GM12878 (cell line): ENCODE measurements at regions not wholly inside any gene's neighbourhood (a gene's known extent, or its start where the extent isn't known, plus 50 kb on each side); places are given as distances from the start of the nearest gene placed in this dataset.

ENCODE experiments used
- ATAC-seq: fragments of 200-7000 bp; cut with Tn5 transposase; 3 replicates; pipeline ENCODE4 v1.9.1; 2020; ENCODE audit warnings: mild to moderate bottlenecking, moderate library complexity
- BruUV-seq: library from RNA; stranded (reverse); fragments of 400-500 nt; replicated peaks from 2 replicates; lab custom pipeline; 2021; lab: Mats Ljungman, UMichigan
- CTCF ChIA-PET: fragments of 300-600 bp; sonication (Branson Sonifier 250); formaldehyde crosslinking; extraction: SDS; loops from one replicate; lab custom pipeline; 2021; ENCODE audit warnings: inconsistent platforms; lab: Yijun Ruan, JAX
- POLR2A ChIA-PET: fragments of 350-600 bp; formaldehyde crosslinking; extraction: SDS; loops from one replicate; lab custom pipeline; 2021; ENCODE audit warnings: inconsistent platforms; lab: Charles Lee
- RAD21 ChIA-PET: fragments of 300-600 bp; sonication (Branson Sonifier 250); formaldehyde crosslinking; loops from one replicate; lab custom pipeline; 2023; ENCODE audit warnings: antibody characterized with exemption; ENCODE audit not compliant: unreplicated experiment; lab: Charles Lee
- SMC1A ChIA-PET: fragments of 300-600 bp; sonication (Branson Sonifier 250); formaldehyde crosslinking; loops from one replicate; lab custom pipeline; 2023; ENCODE audit not compliant: unreplicated experiment, uncharacterized antibody; lab: Charles Lee
- DNase-seq: peaks from one replicate; pipeline ENCODE4 v3.0.0-alpha.2; 2011; ENCODE audit warnings: low read depth, low spot score
- FAIRE-seq: peaks from 3 replicates; lab custom pipeline; 2011; peaks lifted over from hg19 to GRCh38; lab: Jason Lieb, UNC
- H2AFZ ChIP-seq: 2 replicates; pipeline ENCODE4 v1.6.0; 2011; ENCODE audit warnings: low read depth, low read length, control low read depth; ENCODE audit not compliant: control insufficient read depth
- H3K27ac ChIP-seq: 2 replicates; pipeline ENCODE4 v1.5.1; 2011; ENCODE audit warnings: control low read depth; ENCODE audit not compliant: control insufficient read depth, insufficient read depth
- H3K27me3 ChIP-seq, 2 experiments: replicated peaks in 1 of 2; 2 replicates each; pipeline versions ENCODE4 v1.6.0 to v1.6.1; 2011; ENCODE audit warnings: low read length in 1 of 2; ENCODE audit not compliant: control insufficient read depth in 2 of 2, insufficient read depth in 2 of 2
- H3K36me3 ChIP-seq, 2 experiments: 2 replicates each; pipeline ENCODE4 v1.5.1; 2011; ENCODE audit warnings: low read length in 1 of 2; ENCODE audit not compliant: control insufficient read depth in 2 of 2, insufficient read depth in 2 of 2
- H3K4me1 ChIP-seq: 2 replicates; pipeline ENCODE4 v1.6.1; 2011; ENCODE audit warnings: mild to moderate bottlenecking, low read length, moderate library complexity, mixed read lengths; ENCODE audit not compliant: control insufficient read depth, insufficient read depth
- H3K4me2 ChIP-seq: 2 replicates; pipeline ENCODE4 v1.6.0; 2011; ENCODE audit warnings: control low read depth; ENCODE audit not compliant: control insufficient read depth, insufficient read depth
- H3K4me3 ChIP-seq: fragments of 200-600 bp; sonication (generic); 2 replicates; pipeline ENCODE4 v1.5.1; 2016
- H3K79me2 ChIP-seq: 2 replicates; pipeline ENCODE4 v1.6.0; 2011; ENCODE audit warnings: low read length; ENCODE audit not compliant: control insufficient read depth, insufficient read depth
- H3K9ac ChIP-seq: 2 replicates; pipeline ENCODE4 v1.8.0; 2011; ENCODE audit warnings: low read length, control low read depth, mixed read lengths; ENCODE audit not compliant: control insufficient read depth, insufficient read depth
- H3K9me3 ChIP-seq: replicated peaks from 3 replicates; pipeline ENCODE4 v1.5.1; 2011; ENCODE audit warnings: mild to moderate bottlenecking, low read length; ENCODE audit not compliant: control insufficient read depth, insufficient read depth
- H4K20me1 ChIP-seq: 2 replicates; pipeline ENCODE4 v1.6.0; 2011; ENCODE audit not compliant: control insufficient read depth, insufficient read depth
- CBFB ChIP-seq: IDR thresholded peaks from 2 replicates; pipeline ENCODE4 v1.6.1; 2016; ENCODE audit warnings: antibody characterized with exemption, low read depth
- CHD2 ChIP-seq: IDR thresholded peaks from 2 replicates; pipeline ENCODE4 v1.6.1; 2011; ENCODE audit warnings: low read depth, low read length, improper control_type of control experiment, borderline replicate concordance
- CTCF ChIP-seq, 3 experiments: IDR thresholded peaks in 2 of 3; conservative IDR thresholded peaks in 1 of 3; 2 replicates each; pipeline ENCODE4 v1.5.1; 2011; ENCODE audit warnings: low read depth in 3 of 3, low read length in 3 of 3, mild to moderate bottlenecking in 3 of 3, control low read depth in 2 of 3, moderate library complexity in 2 of 3, inconsistent platforms in 1 of 3, mixed read lengths in 1 of 3; ENCODE audit not compliant: control insufficient read depth in 2 of 3, insufficient read depth in 1 of 3; ENCODE audit errors: extremely low read depth in 1 of 3
- GATAD2B ChIP-seq: fragments of 450-650 bp; conservative IDR thresholded peaks from 2 replicates; pipeline ENCODE4 v1.6.1; 2017; ENCODE audit warnings: low read depth, mild to moderate bottlenecking, moderate library complexity
- IRF4 ChIP-seq: IDR thresholded peaks from 2 replicates; pipeline ENCODE4 v1.6.1; 2011; ENCODE audit warnings: low read depth, low read length
- MYB ChIP-seq: fragments of 150-350 bp; IDR thresholded peaks from 2 replicates; pipeline ENCODE4 v1.6.1; 2014; ENCODE audit warnings: mild to moderate bottlenecking, low read depth, low read length, borderline replicate concordance
- NFIC ChIP-seq: IDR thresholded peaks from 2 replicates; pipeline ENCODE4 v1.6.1; 2012; ENCODE audit warnings: low read depth, mild to moderate bottlenecking, inconsistent platforms, low read length, moderate library complexity
- PAX8 ChIP-seq: fragments of 450-650 bp; IDR thresholded peaks from 2 replicates; pipeline ENCODE4 v1.6.1; 2017; ENCODE audit warnings: mild to moderate bottlenecking, moderate library complexity
- POU2F2 ChIP-seq: IDR thresholded peaks from 3 replicates; pipeline ENCODE4 v1.6.1; 2011; ENCODE audit warnings: low read depth, mild to moderate bottlenecking, low read length, borderline replicate concordance
- RELA ChIP-seq: fragments of 450-650 bp; IDR thresholded peaks from 2 replicates; pipeline ENCODE4 v1.8.0; 2014; ENCODE audit warnings: borderline replicate concordance; ENCODE audit not compliant: partially characterized antibody
- SIN3A ChIP-seq: IDR thresholded peaks from 2 replicates; pipeline ENCODE4 v1.6.1; 2012; ENCODE audit warnings: low read depth, low read length, improper control_type of control experiment
- TCF3 ChIP-seq: IDR thresholded peaks from 2 replicates; pipeline ENCODE4 v1.6.1; 2012; ENCODE audit warnings: low read depth, mild to moderate bottlenecking, low read length, borderline replicate concordance; ENCODE audit not compliant: insufficient read depth
- YY1 ChIP-seq: IDR thresholded peaks from 2 replicates; pipeline ENCODE4 v1.6.1; 2011; ENCODE audit warnings: low read depth, mild to moderate bottlenecking, low read length
- ZNF217 ChIP-seq: fragments of 450-650 bp; IDR thresholded peaks from 2 replicates; pipeline ENCODE4 v1.6.1; 2017; ENCODE audit warnings: antibody characterized with exemption, mild to moderate bottlenecking
- ZNF622 ChIP-seq: fragments of 450-650 bp; IDR thresholded peaks from 2 replicates; pipeline ENCODE4 v1.6.1; 2017; ENCODE audit warnings: mild to moderate bottlenecking, inconsistent platforms
- WGBS: methylation state at CpG from one replicate; pipeline ENCODE4 v1.1.6; 2016; ENCODE audit warnings: low lambda C conversion rate; ENCODE audit not compliant: insufficient replicate concordance, insufficient coverage; ENCODE audit errors: missing lambda C conversion rate; 5-methylcytosine and 5-hydroxymethylcytosine counted together
- in situ Hi-C: fragments of 300-500 bp; cut with MboI; formaldehyde crosslinking; loops from 9 replicates; pipeline ENCODE4 v1.14.3; 2018; ENCODE audit warnings: mixed read lengths
- intact Hi-C: fragments of 100-400 bp; cut with micrococcal nuclease; formaldehyde crosslinking; loops from one replicate; pipeline ENCODE4 v1.14.2; 2022; ENCODE audit not compliant: unreplicated experiment
- TF ChIP-seq, protein P1 (sequence below): IDR thresholded peaks from 2 replicates; pipeline ENCODE4 v1.6.1; 2012; ENCODE audit warnings: low read depth, low read length, improper control_type of control experiment

- in situ Hi-C loops = no loop called here
- no TSS peak for BruUV-seq
- TF ChIP-seq NFIC = no peak
- no peak for TF ChIP-seq CTCF (IDR thresholded peaks at IDR 0.05 in 2 of 3, conservative IDR thresholded peaks at IDR 0.05 in 1 of 3; ENCODE audit: control insufficient read depth in 2 of 3, extremely low read depth in 1 of 3, insufficient read depth in 1 of 3, low read depth in 3 of 3, low read length in 3 of 3)
- TF ChIP-seq, protein P1, sequence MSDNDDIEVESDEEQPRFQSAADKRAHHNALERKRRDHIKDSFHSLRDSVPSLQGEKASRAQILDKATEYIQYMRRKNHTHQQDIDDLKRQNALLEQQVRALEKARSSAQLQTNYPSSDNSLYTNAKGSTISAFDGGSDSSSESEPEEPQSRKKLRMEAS = no peak
- TF ChIP-seq CBFB = no peak
- TF ChIP-seq MYB = no peak
- no peak for TF ChIP-seq GATAD2B
- no peak for TF ChIP-seq ZNF622
- TF ChIP-seq ZNF217 = no peak
- TF ChIP-seq SIN3A = no peak
- TF ChIP-seq RELA = no peak
- TF ChIP-seq YY1 = no peak
- no peak for TF ChIP-seq IRF4
- TF ChIP-seq CHD2 = no peak
- no peak for TF ChIP-seq TCF3
- TF ChIP-seq POU2F2 = no peak
- TF ChIP-seq PAX8 = no peak
- Histone ChIP-seq H4K20me1 (no peaks in the 10 kb centered on the region; the same call in 1 of the 2 replicates), H3K9ac (no peak overlapping the region), H3K4me3 (no peak overlapping the region), H3K9me3 (no peaks in the 10 kb centered on the region; the same call in 2 of the 3 replicates), H3K4me2 (no peak overlapping the region), H3K27me3 (no peaks in the 10 kb centered on the region), H3K36me3 (no peaks in the 10 kb centered on the region), H3K4me1 (no peaks in the 10 kb centered on the region), H3K79me2 (no peaks in the 10 kb centered on the region), H3K27ac (no peak overlapping the region), H2AFZ (no peak overlapping the region)
- WGBS = 63% methylated on average over 4 of the region's 4 CpGs
- no peak for FAIRE-seq
- RAD21 ChIA-PET = no interaction called here
- ATAC-seq = no peak
- SMC1A ChIA-PET = interaction anchor here (0.7 kb wide), 1 partner anchor 333 kb away, joined by 3 read pairs; no protein-coding TSS in a partner anchor
- CTCF ChIA-PET = no interaction called here
- no peak for DNase-seq
- intact Hi-C loops = no loop called here
- POLR2A ChIA-PET = no interaction called here
Observed at GRCh38 chr12:91868054-91868453, 277.6 kb downstream of the BTG1 start.
